Superior temporal gyrus (tissue), 1 donor: ENCODE measurements at regions not wholly inside any gene's neighbourhood (a gene's known extent, or its start where the extent isn't known, plus 50 kb on each side); places are given as distances from the start of the nearest gene placed in this dataset.
A peak's percentile ranks its signal among the peaks of the same experiment; 100 is the strongest.

Experiments
- DNase-seq: peaks from one replicate; pipeline ENCODE4 v3.0.0-alpha.2; 2016; ENCODE audit errors: extremely low spot score

- DNase-seq: no peak
These were observed 69.2 kb upstream of the PLS3 start for GRCh38 chrX:115491766-115492165.

DNA sequence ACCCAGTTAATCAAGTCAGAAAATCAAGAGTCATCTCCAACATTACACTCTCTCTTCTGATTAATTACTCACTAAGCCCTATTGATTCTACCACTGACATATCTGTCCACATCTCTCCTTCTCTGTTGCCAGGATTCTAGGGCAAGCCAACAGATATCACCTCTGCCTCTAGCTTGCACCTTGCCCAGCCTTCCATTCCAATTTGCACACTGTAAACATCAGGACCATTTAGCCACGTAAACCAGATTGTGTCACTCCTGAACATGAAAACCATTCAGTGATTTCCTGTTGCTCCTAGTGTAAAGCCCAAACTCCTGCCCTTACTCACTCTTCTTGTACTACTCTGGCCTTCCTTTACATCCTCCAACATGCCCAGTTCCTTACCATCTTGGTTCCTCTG, 68.0 kb upstream of the PLS3 start:
- no peak for DNase-seq

DNA sequence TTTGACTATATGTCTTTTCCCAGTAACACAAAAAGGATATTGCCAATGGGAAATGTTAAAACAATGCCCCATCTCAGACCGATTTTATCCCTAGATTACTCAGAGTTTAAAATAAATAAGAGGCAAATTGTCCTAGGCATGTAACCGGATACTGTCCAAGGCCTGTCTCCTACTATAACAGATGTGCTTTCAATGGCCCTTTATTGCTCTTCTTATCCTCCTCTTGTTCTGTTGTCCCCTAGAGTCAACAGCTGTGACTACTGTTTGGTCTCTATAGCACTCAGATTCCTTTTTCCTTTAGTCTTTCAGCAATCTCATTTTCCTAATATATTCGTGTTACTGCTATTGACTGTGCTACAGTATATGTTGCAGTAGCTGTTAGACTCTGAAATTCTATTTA, 66.8 kb upstream of the PLS3 start:
- DNase-seq: peak; percentile 75

DNA sequence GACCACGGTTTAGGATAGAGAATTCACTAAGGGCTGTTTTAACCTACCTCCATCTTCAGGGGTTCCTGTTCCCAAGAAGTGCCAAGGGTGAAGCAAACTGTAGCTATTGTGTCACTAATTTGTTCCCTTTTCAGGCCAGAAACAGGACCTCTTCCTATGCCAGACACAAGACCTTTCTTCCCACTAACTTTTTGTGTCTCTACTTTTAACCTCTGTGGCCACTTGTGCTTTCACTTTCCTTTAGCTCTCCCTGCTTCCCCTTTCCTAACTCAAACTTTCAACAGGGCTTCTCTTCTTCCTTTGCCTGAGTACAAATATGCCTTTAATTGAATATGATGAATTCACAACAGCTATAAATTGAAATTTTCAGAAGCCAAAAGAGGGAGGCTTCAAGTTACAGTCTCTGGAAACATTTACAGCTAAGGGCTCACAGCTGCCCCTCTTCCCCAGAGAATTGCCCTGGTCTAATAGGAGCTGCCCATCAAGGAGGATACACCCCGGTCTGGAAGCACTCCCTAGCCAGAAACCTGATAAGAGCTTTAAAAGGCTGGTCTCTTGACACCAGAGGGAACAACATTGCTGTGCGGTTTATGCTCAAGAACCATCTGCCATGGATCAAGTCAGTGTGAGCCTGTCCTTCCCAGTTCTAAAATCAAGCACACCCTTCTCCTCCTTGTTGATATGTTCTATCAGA, 61.7 kb upstream of the PLS3 start:
- no peak for DNase-seq

- no peak for DNase-seq
These were observed 57.9 kb upstream of the PLS3 start for GRCh38 chrX:115503099-115503498.

- no peak for DNase-seq
These were observed 56.8 kb upstream of the PLS3 start for GRCh38 chrX:115504167-115504566.
